HG02938 (cell line): ENCODE measurements at regions not wholly inside any gene's neighbourhood (a gene's known extent, or its start where the extent isn't known, plus 50 kb on each side); places are given as distances from the start of the nearest gene placed in this dataset.

Source experiments
- ATAC-seq: cut with Tn5 transposase; IDR thresholded peaks from one replicate; pipeline ENCODE4 v1.9.1; 2021; ENCODE audit warnings: mild to moderate bottlenecking, moderate library complexity; ENCODE audit not compliant: unreplicated experiment

DNA sequence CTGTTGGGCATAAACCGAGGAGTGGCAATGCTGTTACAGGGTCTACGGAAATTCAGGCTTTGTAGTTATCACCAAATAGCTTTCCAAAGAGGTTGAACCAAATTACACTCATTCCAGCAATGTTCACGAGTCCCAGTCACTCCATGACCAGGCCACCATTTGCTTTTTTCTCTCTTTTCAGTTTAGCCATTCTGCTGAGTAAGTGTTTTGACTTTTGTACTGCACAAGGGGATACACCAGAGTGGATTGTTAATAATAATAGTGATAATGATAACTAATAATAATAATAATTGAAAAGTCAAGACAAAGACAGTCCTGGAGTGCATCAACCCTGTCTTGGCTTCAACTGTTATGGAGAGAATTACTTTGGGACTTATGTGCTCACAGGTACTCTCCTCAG, 343.5 kb downstream of the AACS start:
- ATAC-seq = no peak

DNA sequence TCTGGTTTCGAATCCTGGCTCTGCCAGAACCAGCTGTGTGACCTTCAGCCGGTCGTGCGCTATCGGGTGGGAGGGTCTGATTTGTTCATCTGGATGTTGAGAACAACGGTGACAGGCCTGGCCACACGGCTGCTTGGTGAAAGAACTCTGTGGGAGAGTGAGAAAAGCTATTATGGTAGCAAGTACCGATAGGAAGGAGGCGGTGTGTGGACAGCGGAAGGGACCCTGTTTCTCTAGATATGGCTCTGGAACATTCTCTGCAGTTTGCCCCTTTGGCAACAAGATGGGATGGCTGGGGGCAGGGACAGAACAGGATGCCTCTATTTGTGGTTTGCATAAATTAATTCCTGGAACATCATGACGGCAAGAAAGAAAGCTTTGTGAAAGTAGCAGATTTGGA, 347.3 kb downstream of the AACS start:
- no peak for ATAC-seq

DNA sequence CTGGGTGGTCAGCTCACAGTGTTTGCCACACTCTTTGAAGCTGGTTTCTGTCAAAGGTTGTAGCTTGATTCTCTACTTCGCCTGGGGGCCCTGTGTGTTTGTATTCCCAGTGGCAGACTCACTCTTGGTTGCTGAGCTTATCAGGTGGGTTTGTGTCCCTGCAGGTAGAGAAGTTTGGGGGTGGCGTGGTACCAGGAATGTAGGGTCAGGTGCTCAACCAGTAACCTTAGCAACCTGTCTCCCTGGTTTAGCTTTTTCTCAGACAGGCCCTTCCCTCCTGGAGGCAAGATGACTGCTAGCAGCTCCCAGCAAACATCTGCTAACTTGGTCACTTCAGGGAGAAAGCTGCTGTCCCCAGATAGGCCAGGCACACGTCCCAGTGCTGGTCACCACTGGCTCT, 352.2 kb downstream of the AACS start:
- no peak for ATAC-seq

DNA sequence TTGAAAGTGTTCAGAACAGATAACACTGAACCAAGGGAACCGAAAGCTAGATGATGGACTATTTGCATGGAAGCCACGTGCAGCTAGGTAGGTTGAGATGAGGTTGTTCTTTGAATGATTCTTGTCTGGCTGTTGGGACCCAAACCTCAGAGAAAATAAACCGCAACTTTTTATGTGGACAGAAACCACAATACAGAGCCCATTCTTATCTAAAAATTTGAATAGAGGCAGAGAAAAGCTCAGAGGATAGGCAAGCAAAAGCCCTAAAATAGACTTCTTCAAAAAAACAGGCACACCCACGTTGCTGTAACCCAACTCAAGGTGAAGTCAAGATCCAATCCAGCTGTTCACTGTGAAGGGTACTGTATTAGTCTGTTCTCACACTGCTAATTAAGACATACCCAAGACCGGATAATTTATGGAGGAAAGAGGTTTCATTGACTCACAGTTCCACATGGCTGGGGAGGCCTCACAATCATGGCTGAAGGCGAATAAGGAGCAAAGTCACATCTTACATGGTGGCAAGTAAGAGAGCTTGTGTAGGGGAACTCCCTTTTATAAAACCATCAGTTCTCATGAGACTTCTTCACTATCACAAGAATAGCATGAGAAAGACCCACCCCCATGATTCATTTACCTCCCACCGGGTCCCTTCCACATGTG, 353.8 kb downstream of the AACS start:
- ATAC-seq = peak; percentile 90

DNA sequence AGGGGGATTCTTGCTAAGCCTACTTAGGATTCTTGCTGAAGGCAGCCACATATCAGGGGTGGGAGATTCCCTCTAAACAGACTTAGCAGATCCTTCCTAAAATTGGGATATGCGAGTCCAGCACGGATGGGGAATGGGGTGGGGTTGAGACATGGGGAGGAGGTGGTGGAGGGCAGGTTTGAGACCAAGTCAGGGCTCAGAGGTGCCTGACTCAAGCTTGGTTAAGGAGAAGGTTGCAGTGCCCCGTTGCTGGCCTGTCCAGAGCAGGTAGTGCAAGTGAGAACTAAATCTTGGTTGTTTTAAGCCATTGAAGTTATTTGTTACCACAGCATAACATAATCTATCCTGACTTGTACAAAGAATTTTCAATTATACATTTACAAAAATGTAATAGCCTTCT, 359.7 kb downstream of the AACS start:
- no peak for ATAC-seq

DNA sequence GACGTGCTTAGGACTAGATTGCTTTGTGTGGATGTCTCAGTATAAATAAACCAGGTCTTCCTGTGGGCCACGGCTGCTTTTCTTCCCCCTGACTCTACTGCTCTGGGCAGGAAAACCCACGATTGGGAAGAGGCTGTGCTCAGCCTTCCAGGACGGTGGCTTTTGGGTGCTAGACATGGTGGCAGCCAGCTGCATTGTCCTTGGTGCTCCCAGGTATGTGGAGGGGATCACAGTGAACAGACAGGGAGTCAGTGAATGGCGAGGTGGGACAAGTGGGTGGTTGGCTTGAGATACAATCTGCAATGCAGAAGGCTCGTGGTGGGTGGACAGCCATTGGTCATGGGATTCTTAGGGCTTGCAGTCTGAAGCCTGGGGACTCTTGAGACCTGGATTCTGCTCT, 366.3 kb downstream of the AACS start:
- no peak for ATAC-seq

DNA sequence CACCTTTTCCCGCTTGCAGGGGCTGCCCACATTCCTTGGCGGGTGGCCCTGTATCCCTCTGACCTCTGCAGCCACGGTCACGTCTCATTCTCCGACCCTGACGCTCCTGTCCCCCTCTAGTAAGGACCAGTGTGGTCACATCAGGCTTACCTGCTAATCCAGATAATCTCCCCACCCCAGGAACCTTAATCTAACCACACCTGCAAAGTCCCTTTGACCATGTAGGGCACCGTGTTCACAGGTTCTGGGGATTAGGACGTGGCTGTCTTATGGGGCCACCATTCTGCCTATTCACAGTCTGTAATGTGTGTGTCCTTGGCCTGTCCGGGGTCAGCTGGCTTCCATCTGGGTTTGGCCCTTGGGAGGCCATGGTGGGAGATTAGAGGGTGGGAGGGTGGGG, 368.9 kb downstream of the AACS start:
- ATAC-seq = no peak

DNA sequence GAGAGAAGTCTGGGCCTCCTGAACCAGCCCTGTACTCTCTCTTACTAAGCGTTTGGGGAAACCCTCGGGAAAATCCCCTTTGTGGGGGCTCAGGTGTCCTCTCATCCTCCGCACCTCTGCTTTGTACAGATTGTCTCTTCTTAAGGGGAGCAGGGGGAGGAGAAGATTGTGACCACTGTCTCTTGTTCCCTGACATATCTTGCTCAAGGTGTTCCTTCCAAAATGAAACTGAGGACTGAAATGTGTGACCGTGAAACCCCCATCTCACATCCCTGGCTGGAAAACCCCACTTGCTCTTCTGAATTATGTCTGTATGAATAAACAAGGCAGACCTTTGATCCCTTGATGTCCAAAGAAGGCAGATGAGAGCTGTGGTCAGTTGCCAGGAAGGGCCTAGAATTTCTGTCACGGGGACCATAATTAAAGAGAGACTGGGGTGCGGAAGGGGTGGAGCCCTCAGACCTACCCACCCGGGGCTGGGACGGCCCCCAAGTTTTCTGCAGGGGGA, 369.8 kb downstream of the AACS start:
- peak; percentile 84 for ATAC-seq

DNA sequence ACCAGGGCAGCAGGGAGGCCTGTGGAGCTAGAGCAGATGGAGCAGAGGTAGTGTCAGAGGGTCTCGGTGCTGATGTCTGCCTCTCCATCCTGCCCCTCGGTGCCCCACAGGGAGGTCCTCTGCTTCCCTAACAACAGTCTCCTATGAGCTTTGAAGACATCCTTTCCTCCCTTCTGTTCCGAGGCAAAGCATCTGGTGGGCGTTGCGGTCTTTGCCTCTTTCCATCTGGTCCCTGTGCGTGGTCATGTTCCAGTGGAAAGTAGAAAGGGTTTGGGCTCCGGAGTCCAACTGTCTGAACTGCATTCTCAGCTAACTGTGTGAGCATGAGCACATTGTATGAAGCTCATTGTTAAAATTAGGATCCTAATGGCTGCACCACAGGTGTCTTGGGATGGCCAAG, 370.6 kb downstream of the AACS start:
- no peak for ATAC-seq

DNA sequence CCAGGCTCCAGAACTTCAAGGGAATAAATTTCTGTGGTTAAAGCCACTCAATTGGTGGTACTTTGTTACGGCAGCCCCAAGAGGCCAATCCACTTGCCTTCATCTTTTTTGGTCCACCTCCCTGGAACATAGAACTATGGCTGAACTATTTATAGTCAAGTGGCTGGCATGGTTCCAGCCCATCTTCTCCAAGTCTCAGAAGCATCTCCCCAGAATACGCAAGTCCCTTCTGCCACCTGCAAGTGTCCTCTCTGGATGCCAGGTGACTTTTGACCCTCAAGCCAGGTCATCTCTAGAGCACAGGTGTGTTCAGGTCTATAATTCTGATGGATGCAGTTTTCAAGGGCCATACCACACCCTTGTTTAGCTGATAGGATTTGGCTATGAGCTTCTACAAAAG, 371.5 kb downstream of the AACS start:
- no peak for ATAC-seq

DNA sequence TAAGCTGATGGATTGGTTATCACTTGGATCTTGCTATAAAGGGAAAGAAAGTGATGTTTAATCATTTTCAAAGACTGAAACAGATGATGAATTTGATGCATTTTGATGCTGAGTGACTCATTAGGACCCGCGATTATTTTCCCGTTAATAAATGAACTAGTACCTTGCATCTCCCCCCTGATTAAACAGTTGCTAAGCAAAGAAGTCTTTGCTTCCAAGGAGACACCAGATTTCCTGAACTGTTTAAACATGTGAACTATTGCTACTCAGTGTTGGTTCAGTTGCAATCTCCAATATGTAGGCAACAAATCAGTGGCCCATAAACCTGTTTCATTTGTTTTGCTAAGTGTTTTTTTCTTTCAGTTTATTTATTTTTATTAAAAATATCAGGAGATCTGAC, 375.2 kb downstream of the AACS start:
- no peak for ATAC-seq

DNA sequence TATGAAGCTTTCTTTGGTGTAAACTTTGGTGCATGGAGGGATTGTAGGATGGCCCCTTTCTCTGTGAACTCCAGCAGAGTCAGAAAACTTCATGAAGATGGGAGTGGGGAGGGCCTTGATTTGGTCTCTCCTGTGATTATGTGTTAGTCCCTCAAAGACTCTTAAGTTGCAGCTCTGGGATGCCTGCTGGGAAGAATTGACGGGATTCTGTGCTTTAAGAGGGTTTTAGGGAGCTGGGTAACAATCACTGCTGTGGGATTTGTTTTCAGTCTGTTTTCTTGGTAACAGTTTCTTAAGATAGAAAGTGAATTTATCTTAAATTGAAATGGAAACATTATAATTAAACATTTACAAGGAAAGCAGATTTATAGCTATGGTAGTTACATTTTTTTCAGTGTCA, 378.1 kb downstream of the AACS start:
- ATAC-seq = no peak

DNA sequence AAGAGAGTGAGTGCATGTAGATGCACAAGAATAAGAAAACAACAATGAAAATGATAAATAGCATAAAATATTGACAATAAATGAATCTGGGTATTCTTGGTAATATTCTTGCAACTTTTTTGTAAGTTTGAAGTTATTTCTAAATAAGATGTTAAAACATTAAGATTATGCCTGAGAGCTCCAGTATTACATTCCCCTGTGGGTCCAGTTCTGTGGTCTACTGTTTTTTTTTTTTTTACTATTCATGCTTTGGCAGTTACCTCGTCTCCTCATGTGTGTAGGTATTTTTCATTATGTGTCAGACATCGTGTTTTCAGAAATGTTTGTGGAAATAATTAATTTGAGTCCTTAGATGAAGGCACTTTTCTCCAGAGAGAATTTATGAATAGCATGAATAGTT, 386.2 kb downstream of the AACS start:
- ATAC-seq = no peak

DNA sequence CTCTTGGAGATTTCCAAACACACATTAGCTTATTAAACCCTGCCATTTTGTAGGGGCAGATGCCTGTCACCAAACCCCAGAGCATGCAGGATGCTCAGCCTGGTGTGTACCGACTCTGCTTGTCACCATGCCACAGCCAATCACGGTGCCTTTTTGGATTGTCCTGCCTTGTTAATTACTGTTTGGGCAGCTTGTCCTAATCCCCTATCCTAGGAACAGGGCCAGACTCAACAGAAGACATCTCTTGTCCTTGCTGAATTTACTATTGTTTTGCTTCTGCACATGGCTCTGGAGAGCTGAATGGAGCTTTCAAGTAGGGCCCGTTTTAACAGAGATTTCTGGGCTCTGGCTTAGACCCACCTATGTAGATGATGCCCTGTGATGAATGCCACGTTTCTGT, 388.5 kb downstream of the AACS start:
- ATAC-seq = no peak

DNA sequence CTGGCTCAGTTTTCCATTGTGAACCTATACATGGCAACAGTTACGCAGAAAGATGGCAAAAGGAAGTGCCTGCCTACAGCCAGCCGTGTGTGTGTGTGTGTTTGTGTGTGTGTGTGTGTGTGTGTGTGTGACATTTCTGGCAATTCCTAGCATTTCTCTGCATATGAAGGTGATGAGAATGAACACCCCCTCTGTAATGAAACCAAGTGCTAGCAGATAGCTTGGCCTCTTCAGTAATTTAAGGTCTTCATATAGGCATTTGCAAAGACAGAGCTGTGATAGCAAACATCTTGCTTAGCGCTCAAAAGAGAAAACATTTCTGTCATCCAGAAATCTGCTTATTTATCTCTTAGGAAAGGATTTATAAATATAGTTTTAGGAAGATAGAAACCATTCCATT, 389.1 kb downstream of the AACS start:
- ATAC-seq = no peak

DNA sequence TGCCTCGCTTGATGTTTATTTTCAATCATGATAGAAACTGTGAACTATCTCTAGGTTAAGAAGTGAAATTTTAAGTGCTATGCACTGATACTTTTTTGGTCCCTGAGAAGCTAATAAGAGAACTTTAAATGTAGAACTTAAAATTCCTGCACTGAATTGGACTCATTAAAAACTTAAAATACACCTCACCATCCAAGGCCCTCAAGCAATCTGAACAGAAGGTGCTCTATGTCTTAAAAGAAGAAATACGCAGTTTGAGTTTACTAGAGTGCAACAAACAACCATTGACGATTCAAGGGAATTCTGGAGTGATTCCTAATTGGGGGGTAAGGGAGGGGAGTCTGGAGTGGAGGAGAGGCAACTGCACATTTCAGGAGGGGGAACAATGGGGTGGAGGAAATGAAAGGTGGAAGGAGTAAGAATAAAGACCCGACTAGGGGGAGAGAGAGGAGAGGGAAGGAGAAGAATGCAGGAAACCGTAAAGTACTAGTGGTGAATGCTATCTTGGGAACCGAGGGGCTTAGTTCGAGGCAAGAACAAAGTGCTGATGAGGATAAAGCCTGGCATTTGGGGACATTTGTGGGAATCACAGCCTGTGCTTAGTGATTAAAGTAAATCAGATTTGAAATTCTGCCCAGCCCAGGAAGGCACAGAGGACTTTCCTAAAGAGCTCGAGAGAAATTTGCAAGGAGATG, 389.7 kb downstream of the AACS start:
- ATAC-seq = no peak

DNA sequence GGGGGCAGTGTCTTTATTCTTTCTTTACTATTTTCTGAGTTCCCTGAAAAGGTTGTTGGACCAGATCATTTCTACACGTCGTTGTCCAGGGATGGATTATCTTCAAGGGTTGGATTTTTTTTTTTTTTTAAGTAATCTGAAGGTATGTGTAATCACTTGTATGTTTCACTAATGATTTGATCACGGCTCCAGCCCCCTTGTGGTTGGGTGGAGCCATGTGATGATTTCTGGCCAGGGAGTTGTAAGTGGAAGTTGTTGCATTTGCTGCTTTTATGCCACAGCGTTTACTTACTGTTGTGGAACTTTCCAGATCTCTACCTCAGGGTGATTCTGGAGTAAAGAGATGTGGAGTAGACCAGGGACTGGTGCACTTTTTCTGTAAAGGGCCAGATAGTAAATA, 390.3 kb downstream of the AACS start:
- ATAC-seq = no peak

DNA sequence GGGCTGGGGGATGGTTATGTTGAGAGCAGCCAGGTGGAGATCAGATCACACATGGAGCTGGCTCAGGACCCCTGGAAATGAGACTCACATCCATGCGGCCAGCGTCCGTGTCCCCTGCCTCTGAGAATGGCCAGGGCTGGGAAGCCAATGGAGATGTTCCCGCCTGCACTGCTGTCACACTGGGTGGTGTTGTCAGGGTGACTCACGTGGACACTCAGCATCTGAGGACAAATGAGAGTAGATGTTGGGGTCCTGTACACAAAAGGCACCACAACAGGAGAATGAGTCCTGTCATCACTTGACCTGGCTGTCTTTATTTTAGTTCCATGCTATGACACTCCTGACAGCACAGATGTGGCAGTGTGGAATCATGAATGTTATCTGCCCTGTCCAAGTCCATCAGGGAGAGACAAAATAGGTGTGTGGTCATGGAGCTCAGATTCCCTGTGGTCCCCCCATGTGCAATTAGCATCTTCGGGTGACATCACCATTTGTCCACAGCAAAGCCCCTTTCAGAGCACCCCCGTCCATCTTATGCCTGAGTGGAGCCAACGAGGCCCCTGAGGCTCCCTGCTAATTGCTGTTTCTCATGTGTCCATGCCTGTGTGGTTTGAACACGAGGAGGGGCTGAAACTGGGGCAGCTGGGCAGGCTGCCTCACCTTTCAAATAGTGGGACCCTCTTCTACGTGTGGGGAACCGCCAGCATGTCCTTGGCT, 393.5 kb downstream of the AACS start:
- ATAC-seq = no peak

DNA sequence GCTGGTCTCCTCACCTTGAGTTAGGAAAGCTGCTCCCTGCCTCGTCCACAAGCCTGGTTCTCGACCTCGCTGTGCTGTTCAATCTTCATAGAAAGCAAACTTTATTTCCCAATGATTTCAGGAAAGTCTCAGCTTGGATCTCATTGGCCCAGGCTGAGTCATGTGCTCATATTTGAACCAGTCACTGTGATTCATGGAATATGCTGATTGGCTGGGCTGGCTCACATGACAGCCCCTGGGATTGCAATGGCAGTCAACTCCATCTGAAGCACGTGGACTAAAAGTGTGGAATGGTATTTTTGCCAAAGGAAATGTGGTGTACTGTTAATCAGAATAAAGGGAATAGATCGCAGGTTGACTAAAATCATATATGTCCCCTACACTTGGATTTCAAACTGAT, 396.6 kb downstream of the AACS start:
- no peak for ATAC-seq

DNA sequence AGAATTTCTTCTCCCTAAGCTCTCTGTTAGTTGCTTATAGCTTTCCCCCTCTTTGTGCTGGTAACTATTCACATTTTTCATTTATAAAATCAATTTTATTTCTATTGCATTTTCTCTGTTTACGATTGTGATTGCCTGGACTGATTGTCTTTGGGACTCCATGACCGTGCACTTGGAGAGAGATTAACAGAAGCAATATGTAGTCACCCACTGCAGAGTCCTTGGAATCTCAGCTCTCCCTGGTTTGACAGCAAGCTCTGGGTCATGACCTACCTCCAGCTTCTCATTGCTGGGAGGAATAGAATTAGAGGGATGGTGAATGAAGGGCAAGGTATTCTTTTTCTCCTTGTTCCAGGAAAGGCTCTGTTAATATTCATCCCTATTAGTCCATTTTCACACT, 398.2 kb downstream of the AACS start:
- ATAC-seq = no peak

DNA sequence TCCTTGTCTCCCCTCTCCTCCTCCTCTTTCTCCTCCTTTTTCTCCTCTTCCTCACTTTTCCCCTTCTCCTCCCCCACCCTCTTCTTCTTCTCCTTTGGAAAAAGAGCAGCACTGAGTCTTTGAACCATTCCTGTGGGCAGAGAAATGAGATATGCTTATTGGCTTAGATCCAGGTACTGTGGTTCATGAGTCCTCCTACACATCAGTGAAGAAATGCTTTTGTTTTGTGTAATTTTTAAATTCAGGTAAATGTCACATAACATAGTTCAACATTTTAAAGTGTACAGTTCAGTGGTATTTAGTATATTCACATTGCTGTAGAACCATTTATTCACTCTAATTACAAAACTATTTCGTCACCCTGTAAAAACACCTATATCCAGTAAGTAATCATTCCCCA, 402.1 kb downstream of the AACS start:
- ATAC-seq = no peak

DNA sequence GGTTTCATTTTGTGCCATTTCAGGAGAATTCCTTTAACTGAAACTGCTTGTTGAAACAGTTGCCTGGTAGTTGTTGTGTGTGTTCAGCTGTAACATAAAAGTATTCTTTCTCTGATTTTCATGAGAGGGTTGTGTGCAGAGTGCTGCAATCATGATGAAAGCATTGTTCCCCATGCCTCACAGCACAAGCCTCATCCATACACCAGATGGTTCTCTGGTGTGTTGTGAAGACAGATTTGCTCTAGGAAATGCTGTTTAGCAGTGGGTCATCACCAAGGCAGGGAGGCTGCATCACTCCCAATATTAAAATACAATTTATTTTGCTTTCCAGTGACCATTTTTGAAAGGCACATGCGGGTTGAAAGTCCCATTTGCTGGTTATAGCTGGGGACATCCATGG, 404.4 kb downstream of the AACS start:
- no peak for ATAC-seq
